Cardiac fibroblast (primary cell): ENCODE measurements at regions not wholly inside any gene's neighbourhood (a gene's known extent, or its start where the extent isn't known, plus 50 kb on each side); places are given as distances from the start of the nearest gene placed in this dataset.

ENCODE experiments used
- DNase-seq, 2 donors: peaks; one replicate each; pipeline versions ENCODE4 v3.0.0 to v3.0.0-alpha.2; 2010; ENCODE audit warnings: low read depth in 2 of 2
- H3K4me3 ChIP-seq, 2 donors: replicated peaks in 1 of 2; 1 replicate in 1 of 2; 2 replicates in 1 of 2; pipeline ENCODE4 v1.5.1; 2011; ENCODE audit warnings: low read depth in 2 of 2, low read length in 2 of 2, mild to moderate bottlenecking in 2 of 2, moderate library complexity in 1 of 2
- TF ChIP-seq, protein P1 (sequence below): IDR thresholded peaks from one replicate; pipeline ENCODE4 v1.5.1; 2011; ENCODE audit warnings: low read depth, mild to moderate bottlenecking, low read length, inconsistent platforms

- H3K4me3 ChIP-seq: no peak overlapping the region
- no peak for DNase-seq
- TF ChIP-seq, protein P1, sequence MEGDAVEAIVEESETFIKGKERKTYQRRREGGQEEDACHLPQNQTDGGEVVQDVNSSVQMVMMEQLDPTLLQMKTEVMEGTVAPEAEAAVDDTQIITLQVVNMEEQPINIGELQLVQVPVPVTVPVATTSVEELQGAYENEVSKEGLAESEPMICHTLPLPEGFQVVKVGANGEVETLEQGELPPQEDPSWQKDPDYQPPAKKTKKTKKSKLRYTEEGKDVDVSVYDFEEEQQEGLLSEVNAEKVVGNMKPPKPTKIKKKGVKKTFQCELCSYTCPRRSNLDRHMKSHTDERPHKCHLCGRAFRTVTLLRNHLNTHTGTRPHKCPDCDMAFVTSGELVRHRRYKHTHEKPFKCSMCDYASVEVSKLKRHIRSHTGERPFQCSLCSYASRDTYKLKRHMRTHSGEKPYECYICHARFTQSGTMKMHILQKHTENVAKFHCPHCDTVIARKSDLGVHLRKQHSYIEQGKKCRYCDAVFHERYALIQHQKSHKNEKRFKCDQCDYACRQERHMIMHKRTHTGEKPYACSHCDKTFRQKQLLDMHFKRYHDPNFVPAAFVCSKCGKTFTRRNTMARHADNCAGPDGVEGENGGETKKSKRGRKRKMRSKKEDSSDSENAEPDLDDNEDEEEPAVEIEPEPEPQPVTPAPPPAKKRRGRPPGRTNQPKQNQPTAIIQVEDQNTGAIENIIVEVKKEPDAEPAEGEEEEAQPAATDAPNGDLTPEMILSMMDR: no peak
These were observed 234.4 kb downstream of the SEC23A start for GRCh38 chr14:38868399-38869290.

GRCh38 chr14:38867561-38868150 is 235.4 kb downstream of the SEC23A start:
- peak; percentile 85 to 89 for DNase-seq
- H3K4me3 ChIP-seq: no peak overlapping the region
- TF ChIP-seq, protein P1: peak; percentile 82

- no peak overlapping the region for H3K4me3 ChIP-seq
- no peak for DNase-seq
- TF ChIP-seq, protein P1: no peak
These were observed 236.6 kb downstream of the SEC23A start for GRCh38 chr14:38866461-38866860.

DNA sequence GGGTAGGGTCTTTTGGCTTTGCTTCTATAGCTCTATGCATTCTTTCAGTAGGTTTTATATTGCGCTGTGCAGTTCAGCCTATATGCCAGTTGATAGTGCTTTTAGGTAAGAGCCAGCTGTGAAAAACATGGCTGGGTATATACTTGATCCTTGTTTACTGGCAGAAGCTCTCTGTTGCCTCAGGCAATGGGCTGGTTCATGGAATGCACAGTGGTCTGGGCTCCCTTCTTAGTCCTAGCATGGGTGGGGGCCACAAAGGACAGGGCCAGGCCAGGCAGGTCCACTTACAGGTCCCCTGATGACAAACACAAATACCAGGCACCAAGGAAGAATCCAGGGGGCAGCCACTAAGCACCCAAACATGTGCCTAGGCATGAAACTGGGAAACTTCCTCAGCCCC is 240.7 kb downstream of the SEC23A start:
- no peak overlapping the region for H3K4me3 ChIP-seq
- TF ChIP-seq, protein P1: no peak
- no peak for DNase-seq

- no peak overlapping the region for H3K4me3 ChIP-seq
- no peak for DNase-seq
- TF ChIP-seq, protein P1: no peak
These were observed 242.5 kb downstream of the SEC23A start for GRCh38 chr14:38860530-38860929.

DNA sequence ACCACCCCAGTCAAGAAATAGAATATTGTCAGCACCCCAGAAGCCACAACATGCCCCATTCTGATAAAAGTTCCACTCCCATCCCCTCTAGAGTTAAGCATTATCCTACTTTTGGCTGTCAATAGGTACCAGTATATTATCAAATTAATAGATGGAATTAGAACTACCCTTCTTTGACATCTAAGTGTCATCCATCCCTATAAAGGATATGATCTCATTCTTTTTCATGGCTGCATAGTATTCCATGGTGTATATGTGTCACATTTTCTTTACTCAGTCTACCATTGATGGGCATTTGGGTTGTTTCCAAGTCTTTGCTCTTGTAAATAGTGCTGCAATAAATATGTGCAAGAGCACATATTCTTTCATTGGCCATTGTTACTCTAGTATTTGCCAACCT is 246.2 kb downstream of the SEC23A start:
- no peak overlapping the region for H3K4me3 ChIP-seq
- TF ChIP-seq, protein P1: no peak
- DNase-seq: no peak
